Spinal cord (tissue), 9 donors: ENCODE measurements at regions not wholly inside any gene's neighbourhood (a gene's known extent, or its start where the extent isn't known, plus 50 kb on each side); places are given as distances from the start of the nearest gene placed in this dataset.
A peak's percentile ranks its signal among the peaks of the same experiment; 100 is the strongest.
"Not testable (repeated sequence)": the region's sequence is repeated elsewhere in the genome, so short reads cannot be mapped to it uniquely, and the experiment has no call there.

Source experiments
- DNase-seq, 6 donors: peaks; one replicate each; pipeline versions ENCODE4 v3.0.0 to v3.0.0-alpha.2; 2013 to 2015; ENCODE audit warnings: low spot score in 6 of 6, low read depth in 4 of 6
- H3K27ac ChIP-seq: one replicate; pipeline ENCODE4 v1.5.1; 2013; ENCODE audit warnings: low read depth, low read length, control low read depth
- H3K27me3 ChIP-seq: one replicate; pipeline ENCODE4 v1.6.1; 2013; ENCODE audit warnings: low read length; ENCODE audit not compliant: control insufficient read depth, insufficient read depth
- H3K36me3 ChIP-seq: one replicate; pipeline ENCODE4 v1.6.1; 2013; ENCODE audit warnings: low read length; ENCODE audit not compliant: control insufficient read depth, insufficient read depth
- H3K4me1 ChIP-seq: one replicate; pipeline ENCODE4 v1.6.1; 2013; ENCODE audit warnings: low read length; ENCODE audit not compliant: control insufficient read depth, insufficient read depth
- H3K4me3 ChIP-seq: one replicate; pipeline ENCODE4 v1.5.1; 2013; ENCODE audit warnings: low read depth, low read length, control low read depth
- H3K9me3 ChIP-seq: one replicate; pipeline ENCODE4 v1.6.1; 2013; ENCODE audit warnings: low read length; ENCODE audit not compliant: control insufficient read depth, insufficient read depth
- WGBS: methylation state at CpG from one replicate; pipeline ENCODE4 v1.1.5; 2013; ENCODE audit warnings: missing lambda C conversion rate; ENCODE audit not compliant: insufficient coverage; 5-methylcytosine and 5-hydroxymethylcytosine counted together
- donor health status: healthy.

DNA sequence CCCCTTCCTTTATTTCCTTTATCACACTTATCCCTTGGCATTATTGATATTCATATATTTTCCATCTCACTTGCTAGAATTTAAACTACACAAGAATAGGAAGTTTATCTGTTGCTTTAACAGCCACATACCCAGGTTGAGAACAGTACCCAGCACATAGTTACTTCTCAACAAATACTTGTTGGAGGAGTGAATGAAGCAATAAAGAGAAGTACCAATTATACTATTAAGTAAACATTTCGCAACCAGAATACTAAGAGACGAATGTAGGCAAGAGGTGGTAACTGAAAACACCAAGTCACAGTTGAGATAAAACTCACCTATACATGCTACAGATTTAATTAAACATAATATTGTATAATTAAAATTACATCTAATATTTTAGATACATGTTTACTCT lies 110.9 kb downstream of the FSCB start:
- H3K4me3 ChIP-seq = no peak overlapping the region
- no peaks in the 10 kb centered on the region for H3K4me1 ChIP-seq
- no peak for DNase-seq
- no CpG with 5 or more reads among the region's 2 CpGs for WGBS
- H3K9me3 ChIP-seq = peaks cover 1% of the 10 kb centered on the region
- H3K27ac ChIP-seq = no peak overlapping the region
- H3K27me3 ChIP-seq = no peaks in the 10 kb centered on the region
- no peaks in the 10 kb centered on the region for H3K36me3 ChIP-seq

DNA sequence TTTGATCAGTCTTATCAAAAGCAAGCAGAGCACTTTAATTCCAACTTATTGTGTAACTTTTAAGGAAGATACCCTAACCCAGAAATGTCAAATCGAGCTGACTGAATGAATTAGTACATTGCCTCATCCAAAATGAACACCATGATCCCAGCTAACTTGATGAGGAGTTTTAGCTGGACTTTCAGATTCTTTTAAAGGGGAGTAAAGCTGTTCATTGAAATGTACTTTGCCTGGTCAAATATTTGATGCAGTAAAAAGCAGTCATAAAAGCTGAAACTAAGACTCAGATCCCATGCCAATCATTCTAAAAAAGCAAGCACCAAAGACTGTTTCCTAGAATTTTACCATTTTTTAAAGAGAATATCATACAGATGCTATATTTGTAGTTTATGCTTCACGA lies 114.1 kb downstream of the FSCB start:
- no peak for DNase-seq
- no peaks in the 10 kb centered on the region for H3K4me1 ChIP-seq
- no peaks in the 10 kb centered on the region for H3K9me3 ChIP-seq
- H3K4me3 ChIP-seq = no peak overlapping the region
- no peaks in the 10 kb centered on the region for H3K27me3 ChIP-seq
- no peak overlapping the region for H3K27ac ChIP-seq
- no peaks in the 10 kb centered on the region for H3K36me3 ChIP-seq
- WGBS = no CpG with 5 or more reads among the region's 2 CpGs

DNA sequence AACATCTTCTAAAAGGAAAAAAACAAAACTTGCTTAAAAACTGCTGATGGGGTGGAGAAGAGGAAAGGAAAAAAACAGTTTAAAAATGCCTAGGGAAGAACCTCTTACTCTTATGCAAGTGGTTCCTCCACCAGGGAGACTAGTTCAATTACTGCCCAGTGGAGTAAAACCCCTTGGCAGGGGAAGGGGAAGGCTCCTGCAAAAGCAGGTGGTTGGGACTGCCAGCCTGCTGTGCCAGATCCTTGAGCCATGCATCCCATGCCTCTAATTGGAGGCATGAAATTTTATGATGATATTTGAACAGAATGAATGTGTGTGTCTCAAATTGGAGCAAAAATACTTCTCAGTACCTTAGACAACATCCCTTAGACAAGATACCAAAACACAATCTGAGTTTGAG lies 118.8 kb downstream of the FSCB start:
- Histone ChIP-seq H3K27ac (no peak overlapping the region), H3K9me3 (no peaks in the 10 kb centered on the region), H3K4me1 (no peaks in the 10 kb centered on the region), H3K27me3 (no peaks in the 10 kb centered on the region), H3K4me3 (no peak overlapping the region), H3K36me3 (no peaks in the 10 kb centered on the region)
- peak in 1 of 6 donors; percentile 37 for DNase-seq

DNA sequence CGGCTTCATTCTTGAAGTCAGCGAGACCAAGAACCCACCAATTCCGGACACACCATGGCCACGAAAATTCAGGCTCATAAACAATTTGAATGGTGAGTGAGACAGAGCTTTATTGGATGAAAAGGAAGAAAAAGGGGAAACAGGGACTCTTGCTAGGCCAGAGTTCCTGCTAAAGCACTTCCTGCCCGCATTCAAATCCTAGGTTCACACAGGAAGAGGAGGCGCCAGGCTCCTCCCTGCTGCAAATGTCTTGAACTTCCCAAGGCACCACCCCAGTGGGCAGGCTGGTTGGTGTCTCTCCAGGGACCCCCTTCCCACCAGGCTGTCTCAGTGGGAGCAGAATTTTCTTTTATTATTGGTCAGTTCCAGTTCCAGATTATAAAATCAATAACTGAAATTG lies 121.2 kb downstream of the FSCB start:
- no peak overlapping the region for H3K4me3 ChIP-seq
- no peak for DNase-seq
- no peaks in the 10 kb centered on the region for H3K4me1 ChIP-seq
- no peaks in the 10 kb centered on the region for H3K27me3 ChIP-seq
- no peak overlapping the region for H3K27ac ChIP-seq
- WGBS = 100% methylated on average over 5 of the region's 6 CpGs
- no peaks in the 10 kb centered on the region for H3K36me3 ChIP-seq
- no peaks in the 10 kb centered on the region for H3K9me3 ChIP-seq

DNA sequence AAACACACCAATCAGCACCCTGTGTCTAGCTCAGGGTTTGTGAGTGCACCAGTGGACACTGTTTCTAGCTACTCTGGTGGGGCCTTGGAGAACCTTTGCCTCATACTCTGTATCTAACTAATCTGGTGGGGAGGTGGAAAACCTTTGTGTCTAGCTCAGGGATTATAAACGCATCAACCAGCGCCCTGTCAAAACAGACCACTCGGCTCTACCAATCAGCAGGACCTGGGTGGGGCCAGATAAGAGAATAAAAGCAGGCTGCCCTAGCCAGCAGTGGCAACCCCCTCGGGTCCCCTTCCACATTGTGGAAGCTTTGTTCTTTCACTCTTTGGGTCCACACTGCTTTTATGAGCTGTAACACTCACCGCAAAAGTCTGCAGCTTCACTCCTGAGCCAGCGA lies 121.8 kb downstream of the FSCB start:
- H3K9me3 ChIP-seq, DNase-seq, H3K27me3 ChIP-seq, H3K27ac ChIP-seq, H3K4me3 ChIP-seq, H3K36me3 ChIP-seq, H3K4me1 ChIP-seq: not testable (repeated sequence)
- WGBS = 100% methylated on average over 4 of the region's 6 CpGs

DNA sequence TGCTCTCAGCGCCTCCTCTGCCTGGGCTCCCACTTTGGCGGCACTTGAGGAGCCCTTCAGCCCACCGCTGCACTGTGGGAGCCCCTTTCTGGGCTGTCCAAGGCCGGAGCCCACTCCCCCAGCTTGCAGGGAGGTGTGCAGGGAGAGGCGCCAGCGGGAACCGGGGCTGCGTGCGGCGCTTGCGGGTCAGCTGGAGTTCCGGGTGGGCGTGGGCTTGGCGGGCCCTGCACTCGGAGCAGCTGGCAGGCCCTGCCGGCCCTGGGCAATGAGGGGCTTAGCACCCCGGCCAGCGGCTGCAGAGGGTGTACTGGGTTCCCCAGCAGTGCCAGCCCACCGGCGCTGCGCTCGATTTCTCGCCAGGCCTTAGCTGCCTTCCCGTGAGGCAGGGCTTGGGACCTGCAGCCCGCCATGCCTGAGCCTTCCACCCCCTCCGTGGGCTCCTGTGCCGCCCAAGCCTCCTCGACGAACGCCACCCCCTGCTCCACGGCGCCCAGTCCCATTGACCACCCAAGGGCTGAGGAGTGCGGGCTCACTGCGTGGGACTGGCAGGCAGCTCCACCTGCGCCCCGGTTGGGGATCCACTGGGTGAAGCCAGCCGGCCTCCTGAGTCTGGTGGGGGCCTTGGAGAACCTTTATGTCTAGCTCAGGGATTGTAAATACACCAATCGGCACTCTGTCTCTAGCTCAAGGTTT lies 122.3 kb downstream of the FSCB start:
- H3K36me3 ChIP-seq, H3K27ac ChIP-seq, H3K27me3 ChIP-seq, H3K9me3 ChIP-seq, H3K4me3 ChIP-seq, H3K4me1 ChIP-seq, DNase-seq: not testable (repeated sequence)
- 95% methylated on average over 34 of the region's 38 CpGs for WGBS

DNA sequence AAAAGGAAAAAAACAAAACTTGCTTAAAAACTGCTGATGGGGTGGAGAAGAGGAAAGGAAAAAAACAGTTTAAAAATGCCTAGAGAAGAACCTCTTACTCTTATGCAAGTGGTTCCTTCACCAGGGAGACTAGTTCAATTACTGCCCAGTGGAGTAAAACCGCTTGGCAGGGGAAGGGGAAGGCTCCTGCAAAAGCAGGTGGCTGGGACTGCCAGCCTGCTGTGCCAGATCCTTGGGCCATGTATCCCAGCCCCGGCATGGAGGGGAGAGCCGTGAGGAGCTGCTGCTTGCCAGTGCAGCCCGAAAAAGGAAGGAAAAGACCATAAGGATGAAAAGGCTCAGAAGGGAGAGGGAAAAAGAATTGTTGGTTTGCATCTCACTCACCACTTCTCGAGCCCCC lies 123.0 kb downstream of the FSCB start:
- Histone ChIP-seq H3K27me3 (no peaks in the 10 kb centered on the region), H3K9me3 (no peaks in the 10 kb centered on the region), H3K27ac (no peak overlapping the region), H3K4me3 (no peak overlapping the region), H3K4me1 (no peaks in the 10 kb centered on the region), H3K36me3 (no peaks in the 10 kb centered on the region)
- WGBS = 90% methylated on average over 5 of the region's 5 CpGs
- DNase-seq = peak in 1 of 6 donors; percentile 10

DNA sequence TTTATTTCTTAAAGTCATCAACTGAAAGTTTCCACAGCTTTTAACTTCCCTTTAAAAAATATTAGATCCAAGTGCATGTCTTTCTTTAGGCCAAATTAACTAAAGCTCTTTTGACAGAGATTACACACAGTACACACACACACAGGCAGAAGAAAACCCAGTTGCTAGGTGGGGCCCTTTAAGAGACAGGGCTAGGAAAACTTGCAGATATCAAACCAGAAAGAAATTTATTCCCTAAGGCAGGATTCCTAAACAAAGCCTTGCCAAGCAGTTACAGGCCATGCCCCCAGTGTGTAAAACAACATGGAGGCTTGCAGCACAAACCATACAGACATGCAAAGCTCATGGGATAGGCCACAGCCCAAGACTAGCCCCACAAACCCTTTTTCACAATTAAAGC lies 123.4 kb downstream of the FSCB start:
- no peaks in the 10 kb centered on the region for H3K36me3 ChIP-seq
- no peaks in the 10 kb centered on the region for H3K4me1 ChIP-seq
- H3K27ac ChIP-seq = no peak overlapping the region
- H3K4me3 ChIP-seq = no peak overlapping the region
- peak in 1 of 6 donors; percentile 7 for DNase-seq
- no peaks in the 10 kb centered on the region for H3K27me3 ChIP-seq
- no peaks in the 10 kb centered on the region for H3K9me3 ChIP-seq

DNA sequence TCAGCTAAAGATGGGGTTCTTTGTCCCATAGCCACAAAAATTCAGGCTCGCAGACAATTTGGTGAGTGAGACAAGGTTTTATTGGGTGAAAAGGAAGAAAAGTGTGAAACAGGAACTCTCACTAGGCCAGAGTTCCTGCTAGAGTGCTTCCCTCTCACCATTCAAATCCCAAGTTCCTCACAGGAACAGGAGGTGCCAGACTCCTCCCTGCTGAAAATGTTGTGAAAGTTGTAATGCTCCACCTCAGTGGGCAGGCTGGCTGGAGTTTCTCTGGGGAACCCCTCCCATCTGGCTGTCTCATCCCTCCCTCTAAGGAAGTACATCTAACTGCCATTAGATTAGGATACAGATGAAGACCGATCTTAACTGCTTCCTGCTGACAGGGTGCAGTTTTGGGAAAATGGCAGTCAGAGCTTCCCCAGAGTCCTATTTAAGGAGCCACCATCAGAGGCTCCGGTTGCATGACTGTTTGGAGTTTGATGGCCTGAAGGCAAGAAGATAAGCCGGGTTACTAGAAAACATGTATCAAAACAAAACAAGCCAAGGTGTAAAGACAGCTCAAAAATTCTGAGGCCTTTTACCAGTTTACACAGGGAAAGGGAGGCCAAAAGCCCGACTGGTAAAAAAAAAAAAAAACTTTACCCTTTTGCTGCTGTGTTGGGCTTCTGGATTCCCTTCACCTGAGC lies 127.6 kb downstream of the FSCB start:
- Histone ChIP-seq H3K4me1 (no peaks in the 10 kb centered on the region), H3K4me3 (no peak overlapping the region), H3K9me3 (peaks cover 5% of the 10 kb centered on the region), H3K27ac (no peak overlapping the region), H3K27me3 (no peaks in the 10 kb centered on the region), H3K36me3 (no peaks in the 10 kb centered on the region)
- DNase-seq = no peak
- 89% methylated on average over 1 of the region's 5 CpGs for WGBS

DNA sequence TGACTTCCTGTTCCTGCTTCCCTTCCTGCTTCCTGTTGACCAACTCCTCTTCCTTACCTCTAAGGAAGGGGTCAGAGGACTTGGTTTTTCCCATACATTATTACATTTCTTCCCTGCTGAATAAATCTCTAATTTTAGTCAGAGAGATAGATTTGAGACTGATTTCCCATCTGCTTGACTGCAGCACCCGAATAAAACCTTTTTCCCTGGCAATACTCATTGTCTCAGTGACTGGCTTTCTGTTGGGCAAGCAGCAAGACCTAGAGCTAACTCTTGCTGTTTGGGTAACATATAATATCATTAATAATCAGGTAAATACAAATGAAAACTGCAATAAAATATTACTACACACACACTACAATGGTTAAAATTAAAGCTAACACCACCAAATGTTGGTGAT lies 132.2 kb downstream of the FSCB start:
- H3K36me3 ChIP-seq = no peaks in the 10 kb centered on the region
- H3K27me3 ChIP-seq = no peaks in the 10 kb centered on the region
- H3K27ac ChIP-seq = no peak overlapping the region
- no peak overlapping the region for H3K4me3 ChIP-seq
- no peaks in the 10 kb centered on the region for H3K4me1 ChIP-seq
- no CpG with 5 or more reads among the region's 1 CpG for WGBS
- peaks cover 5% of the 10 kb centered on the region for H3K9me3 ChIP-seq
- DNase-seq = no peak
